GM21619 (cell line): ENCODE measurements at regions not wholly inside any gene's neighbourhood (a gene's known extent, or its start where the extent isn't known, plus 50 kb on each side); places are given as distances from the start of the nearest gene placed in this dataset.
"Not testable (repeated sequence)": the region's sequence is repeated elsewhere in the genome, so short reads cannot be mapped to it uniquely, and the experiment has no call there.

Source experiments
- ATAC-seq: cut with Tn5 transposase; IDR thresholded peaks from one replicate; pipeline ENCODE4 v1.9.1; 2021; ENCODE audit not compliant: unreplicated experiment

- ATAC-seq, result not testable (repeated sequence)
Measured at GRCh38 chr7:29696402-29696801, 109.9 kb upstream of the WIPF3 start.

DNA sequence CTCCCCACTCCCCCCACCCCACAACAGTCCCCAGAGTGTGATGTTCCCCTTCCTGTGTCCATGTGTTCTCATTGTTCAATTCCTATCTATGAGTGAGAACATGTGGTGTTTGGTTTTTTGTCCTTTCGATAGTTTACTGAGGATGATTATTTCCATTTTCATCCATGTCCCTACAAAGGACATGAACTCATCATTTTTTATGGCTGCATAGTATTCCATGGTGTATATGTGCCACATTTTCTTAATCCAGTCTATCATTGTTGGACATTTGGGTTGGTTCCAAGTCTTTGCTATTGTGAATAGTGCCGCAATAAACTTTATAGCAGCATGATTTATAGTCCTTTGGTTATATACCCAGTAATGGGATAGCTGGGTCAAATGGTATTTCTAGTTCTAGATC is 106.6 kb upstream of the WIPF3 start:
- not testable (repeated sequence) for ATAC-seq

GRCh38 chr7:29701540-29701939 is 104.8 kb upstream of the WIPF3 start:
- ATAC-seq, result not testable (repeated sequence)

- ATAC-seq, result not testable (repeated sequence)
Measured at GRCh38 chr7:29703830-29704229, 102.5 kb upstream of the WIPF3 start.

- not testable (repeated sequence) for ATAC-seq
Measured at GRCh38 chr7:29709002-29709401, 97.3 kb upstream of the WIPF3 start.

DNA sequence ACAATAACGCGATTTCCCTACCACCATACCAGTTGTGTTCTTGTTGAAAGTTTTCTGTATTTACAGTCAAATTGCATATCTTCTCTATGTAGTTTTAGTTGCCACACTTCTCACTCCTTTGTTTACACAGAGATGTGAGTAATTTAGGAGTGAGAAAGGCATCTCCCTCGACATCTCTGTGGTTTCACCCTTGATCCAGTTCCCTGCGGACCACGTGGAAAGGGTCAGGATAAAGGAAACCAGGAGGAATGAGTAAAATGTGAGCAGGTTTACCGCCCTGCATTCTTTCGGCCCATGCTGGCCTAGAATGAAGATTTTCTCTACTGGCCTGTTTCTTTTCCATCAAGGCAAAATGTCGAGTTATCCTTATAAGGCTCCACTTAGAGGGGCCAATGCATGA is 83.2 kb upstream of the WIPF3 start:
- not testable (repeated sequence) for ATAC-seq

- ATAC-seq, result no peak
Measured at GRCh38 chr7:29723599-29723998, 82.7 kb upstream of the WIPF3 start.

DNA sequence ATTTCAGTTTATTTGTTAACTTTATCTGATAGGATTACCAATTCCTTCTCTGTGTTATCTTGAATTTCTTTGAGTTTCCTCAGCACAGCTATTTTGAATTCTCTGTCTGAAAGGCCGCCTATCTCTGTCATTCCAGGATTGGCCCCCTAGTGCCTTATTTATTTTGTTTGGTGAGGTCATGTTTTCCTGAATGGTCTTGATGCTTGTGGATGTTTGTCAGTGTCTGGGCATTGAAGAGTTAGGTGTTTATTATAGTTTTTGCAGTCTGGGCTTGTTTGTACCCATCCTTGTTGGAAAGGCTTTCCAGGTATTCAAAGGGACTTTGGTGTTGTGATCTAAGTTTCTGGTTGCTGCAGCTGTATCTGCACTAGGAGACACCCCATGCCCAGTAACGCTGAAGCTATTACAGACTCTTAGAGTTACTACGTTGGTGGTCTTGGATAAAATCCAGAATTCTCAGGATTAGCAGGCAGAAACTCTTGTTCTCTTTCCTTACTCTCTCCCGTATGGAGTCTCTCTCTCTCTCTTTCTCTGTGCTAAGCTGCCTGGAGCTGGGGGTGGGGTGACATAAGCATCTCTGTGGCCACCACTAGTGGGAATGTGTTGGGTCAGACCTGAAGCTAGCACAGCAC is 76.7 kb upstream of the WIPF3 start:
- ATAC-seq, result not testable (repeated sequence)

- no peak for ATAC-seq
Measured at GRCh38 chr7:29734246-29734731, 72.0 kb upstream of the WIPF3 start.

DNA sequence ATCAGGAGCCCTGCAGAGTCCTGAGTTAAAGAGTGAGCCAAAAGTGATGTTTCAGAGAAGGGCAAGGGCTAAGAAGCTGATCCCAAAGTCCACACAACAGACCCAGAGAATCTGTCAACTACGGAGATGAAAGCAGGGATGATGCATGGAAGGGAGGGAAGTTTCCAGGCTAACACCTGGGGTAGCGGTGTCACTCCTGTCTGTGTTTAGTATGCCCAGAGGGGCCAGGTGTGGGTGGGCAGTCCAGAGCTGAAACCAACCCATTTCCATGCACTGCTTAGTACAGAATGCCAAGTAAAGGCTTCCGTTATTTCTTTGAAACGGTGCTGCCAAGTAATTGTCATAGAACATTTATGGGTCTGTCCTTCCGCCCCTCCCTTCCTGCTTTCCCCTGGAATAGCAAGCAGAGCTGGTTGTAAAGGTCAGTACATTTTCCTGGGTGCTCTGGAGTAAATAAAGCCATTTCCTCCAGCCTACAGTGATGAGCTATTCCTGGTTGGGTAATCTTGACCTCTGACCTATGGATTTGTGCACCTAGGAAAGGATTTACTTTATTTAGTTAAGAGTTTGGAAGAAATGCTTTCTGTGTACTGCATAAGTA is 58.6 kb upstream of the WIPF3 start:
- ATAC-seq, result not testable (repeated sequence)

DNA sequence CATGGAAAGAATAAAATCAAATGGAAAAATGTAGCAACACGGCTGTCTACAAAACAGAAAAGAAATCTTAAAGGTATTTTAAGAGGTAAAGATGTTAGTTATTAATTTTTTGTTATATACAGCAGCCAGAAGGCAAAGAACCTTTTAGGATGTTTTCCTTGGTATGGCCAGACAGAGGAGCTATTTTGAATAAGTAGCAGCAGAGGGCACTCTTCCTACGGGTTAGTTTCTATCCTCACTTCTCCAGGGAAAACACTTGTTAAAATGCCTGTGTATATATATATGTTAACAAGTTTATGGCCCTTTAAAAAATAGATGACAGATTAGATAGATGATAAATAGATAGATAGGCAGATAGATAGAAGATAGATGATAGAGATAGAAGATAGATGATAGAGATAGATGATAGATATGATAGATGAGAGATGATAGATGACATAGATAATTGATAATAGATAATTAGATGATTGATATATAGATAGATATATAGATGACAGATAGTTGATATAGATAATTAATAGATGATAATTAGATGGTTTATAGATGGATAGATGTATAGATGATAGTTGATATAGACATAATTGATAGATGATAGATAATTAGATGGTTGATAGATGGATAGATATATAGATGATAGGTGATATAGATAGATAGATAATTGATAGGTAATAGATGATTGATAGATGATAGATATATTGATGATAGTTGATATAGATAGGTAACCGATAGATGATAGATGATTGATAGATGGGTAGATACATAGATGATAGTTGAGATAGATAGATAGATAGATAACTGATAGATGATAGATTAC is 57.8 kb upstream of the WIPF3 start:
- ATAC-seq, result no peak

GRCh38 chr7:29749701-29750321 is 56.5 kb upstream of the WIPF3 start:
- ATAC-seq, result no peak

DNA sequence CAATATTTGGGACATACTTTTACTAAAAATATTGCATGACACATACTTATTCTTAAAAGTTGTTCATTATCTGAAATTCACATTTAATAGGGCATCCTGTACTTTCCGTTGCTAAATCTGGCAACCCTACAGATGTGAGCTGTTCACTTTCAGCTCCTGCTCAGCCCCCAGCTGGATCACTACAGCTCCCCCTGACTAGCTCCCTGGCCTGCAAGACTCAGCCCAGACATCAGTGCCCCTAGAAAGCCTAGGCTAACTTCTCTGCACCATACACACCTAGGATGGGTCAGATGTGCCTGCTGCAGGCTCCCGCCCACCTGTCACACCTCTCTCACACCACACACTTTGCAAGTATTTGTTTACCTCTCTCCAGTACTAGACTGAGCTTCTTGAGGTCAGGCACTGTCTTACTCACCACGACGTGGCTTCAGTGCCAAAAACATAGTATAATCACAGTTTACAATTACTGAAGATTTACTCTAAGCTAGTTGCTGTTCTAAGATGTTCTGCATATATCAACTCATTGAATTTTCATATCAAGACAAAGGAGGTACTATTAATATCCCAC is 55.9 kb upstream of the WIPF3 start:
- ATAC-seq, result not testable (repeated sequence)

DNA sequence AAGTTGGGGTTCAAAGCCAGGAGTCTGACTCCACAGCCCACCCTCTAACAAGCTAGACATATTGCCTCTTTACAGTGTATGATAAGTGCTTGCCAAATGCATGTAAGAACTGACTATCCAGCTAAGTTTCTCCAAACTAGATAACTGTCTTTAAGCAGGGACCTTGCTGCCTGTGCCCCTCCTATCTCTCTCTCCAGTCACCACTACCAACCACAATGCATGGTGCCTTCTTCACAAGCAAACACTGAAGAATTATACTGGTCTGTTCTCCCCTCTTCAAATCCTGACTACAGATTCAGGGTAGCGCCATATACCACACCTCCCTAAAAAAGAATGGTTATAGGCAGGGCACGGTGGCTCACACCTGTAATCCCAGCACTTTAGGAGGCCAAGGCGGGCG is 55.3 kb upstream of the WIPF3 start:
- not testable (repeated sequence) for ATAC-seq

GRCh38 chr7:29754874-29755490 is 51.3 kb upstream of the WIPF3 start:
- no peak for ATAC-seq
